ENCODE measurements at regions not wholly inside any gene's neighbourhood (a gene's known extent, or its start where the extent isn't known, plus 50 kb on each side); places are given as distances from the start of the nearest gene placed in this dataset.

DNA sequence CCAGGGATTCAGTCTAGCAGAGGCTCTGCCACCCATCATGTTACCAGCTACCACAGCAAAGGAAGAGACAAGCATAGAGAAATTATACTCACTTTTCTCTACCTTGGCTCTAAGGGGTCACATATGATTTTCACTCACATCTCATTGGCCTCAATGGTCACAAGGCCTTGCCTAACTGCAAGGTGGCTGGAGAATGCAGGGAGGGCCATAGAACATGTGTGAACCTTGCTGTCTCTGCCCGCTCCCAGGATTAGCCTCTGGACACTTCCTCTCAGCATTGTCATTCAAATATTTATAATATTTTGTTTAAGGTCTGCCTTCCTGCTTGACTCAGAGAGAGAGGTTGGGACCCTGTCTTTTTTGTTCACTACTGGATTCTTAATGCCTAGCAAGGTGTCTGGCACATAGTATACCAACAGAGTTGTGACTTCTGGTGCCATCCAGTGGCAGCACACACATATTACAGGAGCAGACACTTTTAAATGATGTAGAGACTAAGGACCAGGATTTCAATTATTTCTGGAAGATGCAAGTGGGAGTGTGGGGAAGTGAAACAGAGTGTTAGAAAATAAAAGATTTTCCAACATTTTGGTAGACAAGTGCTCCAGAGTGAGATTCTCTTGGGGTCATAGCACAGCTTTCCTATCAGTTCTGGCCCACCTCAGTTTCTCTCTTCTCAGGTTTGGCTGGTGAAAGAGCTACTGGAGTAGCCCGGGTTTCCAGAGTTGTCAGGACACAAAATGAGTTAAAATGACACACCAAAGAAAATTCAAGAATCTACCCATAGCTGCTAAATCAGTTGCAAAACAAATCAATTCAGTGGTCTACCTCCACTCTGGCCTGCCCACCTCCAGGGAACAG is 119.0 kb upstream of the RASGRP1 start:
- Histone ChIP-seq H3K4me3 (replicated peaks in 1 of 3; ENCODE audit: insufficient read depth in 1 of 3, low read depth in 2 of 3, low read length in 3 of 3) (no peak overlapping the region), H3K27me3 (ENCODE audit: control insufficient read depth in 1 of 2, insufficient read depth in 2 of 2, low read length in 2 of 2) (no peaks in the 10 kb centered on the region; a peak in 1 of 5 replicates), H3K79me2 (ENCODE audit: insufficient read depth, low read length) (no peaks in the 10 kb centered on the region), H3K9me3 (ENCODE audit: low read length) (no peaks in the 10 kb centered on the region), H4K20me1 (ENCODE audit: insufficient read depth, low read length) (no peaks in the 10 kb centered on the region), H3K36me3 (replicated peaks in 1 of 2; ENCODE audit: control insufficient read depth in 1 of 2, insufficient read depth in 2 of 2, low read length in 2 of 2) (no peaks in the 10 kb centered on the region), H3K27ac (ENCODE audit: extremely low read length, insufficient read depth, low read length) (no peak overlapping the region), H2AFZ (ENCODE audit: low read length) (no peak overlapping the region), H3K9ac (ENCODE audit: insufficient read depth, low read depth, low read length) (no peak overlapping the region), H3K4me1 (ENCODE audit: insufficient read depth, low read length) (no peaks in the 10 kb centered on the region), H3K4me2 (ENCODE audit: low read depth, low read length) (no peak overlapping the region)
- FAIRE-seq (peak; percentile 26), ATAC-seq (peak; percentile 84), DNase-seq (ENCODE audit: low spot score) (peak; percentile 27)
- CTCF ChIA-PET (ENCODE audit: low intra/inter-chr PET ratio, low total read pairs): interaction anchor here (0.7 to 1.4 kb wide), 3 partner anchors 119 to 243 kb away, joined by 4 to 12 read pairs (median 10); partner anchors contain the start of gene RASGRP1
- POLR2A ChIA-PET: no interaction called here
- intact Hi-C loops (cut with micrococcal nuclease; ENCODE audit: unreplicated experiment) (loop anchor here (1.0 kb wide), 3 partner anchors 119 to 243 kb away; partner anchors contain the start of gene RASGRP1), in situ Hi-C loops (cut with HindIII; ENCODE audit: extremely low pct_ligation_motif_present, low pct_unique_long_range_greater_than_20kb) (loop anchor here (10.0 to 25.0 kb wide), 2 partner anchors 209 to 671 kb away; no protein-coding TSS in a partner anchor)
- BruUV-seq (replicated peaks): no TSS peak
- WGBS (ENCODE audit: low lambda C conversion rate): 46% methylated on average over 2 of the region's 2 CpGs
- TF ChIP-seq ZNF562 (CRISPR knock-in tag; IDR thresholded peaks at IDR 0.05; ENCODE audit: borderline replicate concordance) (no peak), GABPA (IDR thresholded peaks at IDR 0.05; ENCODE audit: low read depth, low read length) (no peak), GABPA (CRISPR knock-in tag; IDR thresholded peaks at IDR 0.05; ENCODE audit: low read depth) (no peak), BRD4 (CRISPR knock-in tag; IDR thresholded peaks at IDR 0.05) (no peak), NFIB (CRISPR knock-in tag; IDR thresholded peaks at IDR 0.05; ENCODE audit: borderline replicate concordance) (no peak), SMC3 (IDR thresholded peaks at IDR 0.05; ENCODE audit: low read length) (peak; percentile 77), ZMYM3 (CRISPR knock-in tag; IDR thresholded peaks at IDR 0.05) (no peak), ZNF382 (CRISPR knock-in tag; IDR thresholded peaks at IDR 0.05; ENCODE audit: borderline replicate concordance) (no peak), GABPB1 (CRISPR knock-in tag; IDR thresholded peaks at IDR 0.05) (no peak), SOX13 (IDR thresholded peaks at IDR 0.05) (no peak), SOX13 (CRISPR knock-in tag; conservative IDR thresholded peaks at IDR 0.05 in 1 of 2, IDR thresholded peaks at IDR 0.05 in 1 of 2) (no peak), STAG1 (CRISPR knock-in tag; IDR thresholded peaks at IDR 0.05) (peak; percentile 78), RBM39 (IDR thresholded peaks at IDR 0.05; ENCODE audit: low read depth, low read length, poor library complexity, severe bottlenecking) (no peak)
- TF ChIP-seq, protein P1, sequence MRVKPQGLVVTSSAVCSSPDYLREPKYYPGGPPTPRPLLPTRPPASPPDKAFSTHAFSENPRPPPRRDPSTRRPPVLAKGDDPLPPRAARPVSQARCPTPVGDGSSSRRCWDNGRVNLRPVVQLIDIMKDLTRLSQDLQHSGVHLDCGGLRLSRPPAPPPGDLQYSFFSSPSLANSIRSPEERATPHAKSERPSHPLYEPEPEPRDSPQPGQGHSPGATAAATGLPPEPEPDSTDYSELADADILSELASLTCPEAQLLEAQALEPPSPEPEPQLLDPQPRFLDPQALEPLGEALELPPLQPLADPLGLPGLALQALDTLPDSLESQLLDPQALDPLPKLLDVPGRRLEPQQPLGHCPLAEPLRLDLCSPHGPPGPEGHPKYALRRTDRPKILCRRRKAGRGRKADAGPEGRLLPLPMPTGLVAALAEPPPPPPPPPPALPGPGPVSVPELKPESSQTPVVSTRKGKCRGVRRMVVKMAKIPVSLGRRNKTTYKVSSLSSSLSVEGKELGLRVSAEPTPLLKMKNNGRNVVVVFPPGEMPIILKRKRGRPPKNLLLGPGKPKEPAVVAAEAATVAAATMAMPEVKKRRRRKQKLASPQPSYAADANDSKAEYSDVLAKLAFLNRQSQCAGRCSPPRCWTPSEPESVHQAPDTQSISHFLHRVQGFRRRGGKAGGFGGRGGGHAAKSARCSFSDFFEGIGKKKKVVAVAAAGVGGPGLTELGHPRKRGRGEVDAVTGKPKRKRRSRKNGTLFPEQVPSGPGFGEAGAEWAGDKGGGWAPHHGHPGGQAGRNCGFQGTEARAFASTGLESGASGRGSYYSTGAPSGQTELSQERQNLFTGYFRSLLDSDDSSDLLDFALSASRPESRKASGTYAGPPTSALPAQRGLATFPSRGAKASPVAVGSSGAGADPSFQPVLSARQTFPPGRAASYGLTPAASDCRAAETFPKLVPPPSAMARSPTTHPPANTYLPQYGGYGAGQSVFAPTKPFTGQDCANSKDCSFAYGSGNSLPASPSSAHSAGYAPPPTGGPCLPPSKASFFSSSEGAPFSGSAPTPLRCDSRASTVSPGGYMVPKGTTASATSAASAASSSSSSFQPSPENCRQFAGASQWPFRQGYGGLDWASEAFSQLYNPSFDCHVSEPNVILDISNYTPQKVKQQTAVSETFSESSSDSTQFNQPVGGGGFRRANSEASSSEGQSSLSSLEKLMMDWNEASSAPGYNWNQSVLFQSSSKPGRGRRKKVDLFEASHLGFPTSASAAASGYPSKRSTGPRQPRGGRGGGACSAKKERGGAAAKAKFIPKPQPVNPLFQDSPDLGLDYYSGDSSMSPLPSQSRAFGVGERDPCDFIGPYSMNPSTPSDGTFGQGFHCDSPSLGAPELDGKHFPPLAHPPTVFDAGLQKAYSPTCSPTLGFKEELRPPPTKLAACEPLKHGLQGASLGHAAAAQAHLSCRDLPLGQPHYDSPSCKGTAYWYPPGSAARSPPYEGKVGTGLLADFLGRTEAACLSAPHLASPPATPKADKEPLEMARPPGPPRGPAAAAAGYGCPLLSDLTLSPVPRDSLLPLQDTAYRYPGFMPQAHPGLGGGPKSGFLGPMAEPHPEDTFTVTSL (CRISPR knock-in tag; IDR thresholded peaks at IDR 0.05; ENCODE audit: borderline replicate concordance): no peak
- TF ChIP-seq, protein P2, sequence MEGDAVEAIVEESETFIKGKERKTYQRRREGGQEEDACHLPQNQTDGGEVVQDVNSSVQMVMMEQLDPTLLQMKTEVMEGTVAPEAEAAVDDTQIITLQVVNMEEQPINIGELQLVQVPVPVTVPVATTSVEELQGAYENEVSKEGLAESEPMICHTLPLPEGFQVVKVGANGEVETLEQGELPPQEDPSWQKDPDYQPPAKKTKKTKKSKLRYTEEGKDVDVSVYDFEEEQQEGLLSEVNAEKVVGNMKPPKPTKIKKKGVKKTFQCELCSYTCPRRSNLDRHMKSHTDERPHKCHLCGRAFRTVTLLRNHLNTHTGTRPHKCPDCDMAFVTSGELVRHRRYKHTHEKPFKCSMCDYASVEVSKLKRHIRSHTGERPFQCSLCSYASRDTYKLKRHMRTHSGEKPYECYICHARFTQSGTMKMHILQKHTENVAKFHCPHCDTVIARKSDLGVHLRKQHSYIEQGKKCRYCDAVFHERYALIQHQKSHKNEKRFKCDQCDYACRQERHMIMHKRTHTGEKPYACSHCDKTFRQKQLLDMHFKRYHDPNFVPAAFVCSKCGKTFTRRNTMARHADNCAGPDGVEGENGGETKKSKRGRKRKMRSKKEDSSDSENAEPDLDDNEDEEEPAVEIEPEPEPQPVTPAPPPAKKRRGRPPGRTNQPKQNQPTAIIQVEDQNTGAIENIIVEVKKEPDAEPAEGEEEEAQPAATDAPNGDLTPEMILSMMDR (CRISPR knock-in tag; IDR thresholded peaks at IDR 0.05): peak; percentile 75
- TF ChIP-seq, protein P3, sequence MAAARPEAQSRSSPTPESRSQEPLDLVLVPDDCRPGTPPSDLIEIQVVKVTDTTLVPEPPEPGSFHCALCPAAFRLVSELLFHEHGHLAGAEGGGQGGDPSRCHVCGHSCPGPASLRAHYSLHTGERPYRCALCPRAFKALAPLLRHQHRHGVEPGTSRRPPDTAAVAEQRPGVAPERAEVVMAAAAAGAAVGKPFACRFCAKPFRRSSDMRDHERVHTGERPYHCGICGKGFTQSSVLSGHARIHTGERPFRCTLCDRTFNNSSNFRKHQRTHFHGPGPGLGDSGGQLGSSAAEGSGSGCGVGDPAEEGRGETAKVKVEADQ (CRISPR knock-in tag; IDR thresholded peaks at IDR 0.05; ENCODE audit: borderline replicate concordance): no peak
